Breast epithelium (tissue), 4 donors: ENCODE measurements at regions not wholly inside any gene's neighbourhood (a gene's known extent, or its start where the extent isn't known, plus 50 kb on each side); places are given as distances from the start of the nearest gene placed in this dataset.

Experiments
- DNase-seq, 2 donors: peaks; one replicate each; pipeline ENCODE4 v3.0.0-alpha.2; 2019; ENCODE audit warnings: low spot score in 2 of 2
- H3K27ac ChIP-seq, 2 donors: fragments of 200-600 bp; sonication (generic) in 1 of 2; one replicate each; pipeline ENCODE4 v1.5.1; 2016 to 2019; ENCODE audit warnings: mild to moderate bottlenecking in 1 of 2
- H3K27me3 ChIP-seq, 2 donors: fragments of 200-600 bp; sonication (generic) in 1 of 2; one replicate each; pipeline versions ENCODE4 v1.5.1 to v1.6.0; 2017 to 2019; ENCODE audit warnings: control low read depth in 1 of 2, mild to moderate bottlenecking in 1 of 2
- H3K36me3 ChIP-seq: fragments of 200-600 bp; one replicate; pipeline ENCODE4 v1.5.1; 2019
- H3K4me1 ChIP-seq, 2 donors: fragments of 200-600 bp; sonication (generic); one replicate each; pipeline ENCODE4 v1.5.1; 2016 to 2019; ENCODE audit warnings: control low read depth in 1 of 2
- H3K4me3 ChIP-seq, 3 donors: fragments of 200-600 bp; sonication (generic); 1 replicate in 2 of 3; 2 replicates in 1 of 3; pipeline ENCODE4 v1.5.1; 2016 to 2019; ENCODE audit warnings: mild to moderate bottlenecking in 3 of 3, moderate library complexity in 2 of 3
- H3K9me3 ChIP-seq, 2 donors: fragments of 200-600 bp; sonication (generic) in 1 of 2; one replicate each; pipeline ENCODE4 v1.5.1; 2016 to 2019; ENCODE audit warnings: control low read depth in 1 of 2
- POLR2A ChIP-seq: fragments of 450-650 bp; IDR thresholded peaks from one replicate; pipeline ENCODE4 v1.6.1; 2016; ENCODE audit warnings: antibody characterized with exemption, mild to moderate bottlenecking, moderate library complexity
- POLR2AphosphoS5 ChIP-seq, 3 donors: sonication (generic); formaldehyde crosslinking; IDR thresholded peaks; one replicate each; pipeline ENCODE4 v1.6.1; 2017; ENCODE audit warnings: antibody characterized with exemption in 3 of 3
- intact Hi-C: fragments of 100-400 bp; cut with DNase I; formaldehyde crosslinking; loops from one replicate; pipeline ENCODE4 v1.15.1; 2023; ENCODE audit warnings: low total_unique reads
- TF ChIP-seq, protein P1 (sequence below), 3 donors: fragments of 450-650 bp; IDR thresholded peaks; one replicate each; pipeline ENCODE4 v1.5.1; 2016 to 2017; ENCODE audit warnings: antibody characterized with exemption in 3 of 3, mild to moderate bottlenecking in 3 of 3, moderate library complexity in 3 of 3

DNA sequence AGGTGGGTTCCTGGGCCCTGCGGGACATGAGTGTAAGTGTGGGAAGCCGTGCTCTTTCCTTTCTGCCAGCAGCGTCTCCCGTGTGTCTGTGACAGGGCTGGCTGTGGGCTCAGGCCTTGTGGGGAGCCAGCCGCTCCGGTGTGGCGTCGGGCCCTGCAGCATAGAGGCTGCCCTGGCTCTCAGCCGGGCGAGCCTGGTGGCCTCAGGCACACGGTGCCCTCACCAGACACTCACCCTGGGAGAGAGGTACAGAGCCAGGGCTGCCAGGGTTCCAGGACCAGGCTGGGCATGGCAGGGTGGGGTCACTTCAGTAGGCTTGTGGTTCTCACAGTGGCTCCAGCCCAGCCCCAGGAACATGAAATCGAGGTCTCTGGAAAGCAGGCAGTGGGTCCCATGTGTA lies 324.8 kb downstream of the TEX29 start:
- no peaks in the 10 kb centered on the region for H3K4me1 ChIP-seq
- intact Hi-C loops: no loop called here
- H3K9me3 ChIP-seq: no peaks in the 10 kb centered on the region
- TF ChIP-seq POLR2A (no peak), POLR2AphosphoS5 (IDR thresholded peaks at IDR 0.05) (no peak)
- TF ChIP-seq, protein P1, sequence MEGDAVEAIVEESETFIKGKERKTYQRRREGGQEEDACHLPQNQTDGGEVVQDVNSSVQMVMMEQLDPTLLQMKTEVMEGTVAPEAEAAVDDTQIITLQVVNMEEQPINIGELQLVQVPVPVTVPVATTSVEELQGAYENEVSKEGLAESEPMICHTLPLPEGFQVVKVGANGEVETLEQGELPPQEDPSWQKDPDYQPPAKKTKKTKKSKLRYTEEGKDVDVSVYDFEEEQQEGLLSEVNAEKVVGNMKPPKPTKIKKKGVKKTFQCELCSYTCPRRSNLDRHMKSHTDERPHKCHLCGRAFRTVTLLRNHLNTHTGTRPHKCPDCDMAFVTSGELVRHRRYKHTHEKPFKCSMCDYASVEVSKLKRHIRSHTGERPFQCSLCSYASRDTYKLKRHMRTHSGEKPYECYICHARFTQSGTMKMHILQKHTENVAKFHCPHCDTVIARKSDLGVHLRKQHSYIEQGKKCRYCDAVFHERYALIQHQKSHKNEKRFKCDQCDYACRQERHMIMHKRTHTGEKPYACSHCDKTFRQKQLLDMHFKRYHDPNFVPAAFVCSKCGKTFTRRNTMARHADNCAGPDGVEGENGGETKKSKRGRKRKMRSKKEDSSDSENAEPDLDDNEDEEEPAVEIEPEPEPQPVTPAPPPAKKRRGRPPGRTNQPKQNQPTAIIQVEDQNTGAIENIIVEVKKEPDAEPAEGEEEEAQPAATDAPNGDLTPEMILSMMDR (IDR thresholded peaks at IDR 0.05): no peak
- H3K36me3 ChIP-seq: no peaks in the 10 kb centered on the region
- no peak overlapping the region for H3K27ac ChIP-seq
- peaks cover 0 to 9% of the 10 kb centered on the region in 2 donors for H3K27me3 ChIP-seq
- no peak overlapping the region for H3K4me3 ChIP-seq
- DNase-seq: no peak

DNA sequence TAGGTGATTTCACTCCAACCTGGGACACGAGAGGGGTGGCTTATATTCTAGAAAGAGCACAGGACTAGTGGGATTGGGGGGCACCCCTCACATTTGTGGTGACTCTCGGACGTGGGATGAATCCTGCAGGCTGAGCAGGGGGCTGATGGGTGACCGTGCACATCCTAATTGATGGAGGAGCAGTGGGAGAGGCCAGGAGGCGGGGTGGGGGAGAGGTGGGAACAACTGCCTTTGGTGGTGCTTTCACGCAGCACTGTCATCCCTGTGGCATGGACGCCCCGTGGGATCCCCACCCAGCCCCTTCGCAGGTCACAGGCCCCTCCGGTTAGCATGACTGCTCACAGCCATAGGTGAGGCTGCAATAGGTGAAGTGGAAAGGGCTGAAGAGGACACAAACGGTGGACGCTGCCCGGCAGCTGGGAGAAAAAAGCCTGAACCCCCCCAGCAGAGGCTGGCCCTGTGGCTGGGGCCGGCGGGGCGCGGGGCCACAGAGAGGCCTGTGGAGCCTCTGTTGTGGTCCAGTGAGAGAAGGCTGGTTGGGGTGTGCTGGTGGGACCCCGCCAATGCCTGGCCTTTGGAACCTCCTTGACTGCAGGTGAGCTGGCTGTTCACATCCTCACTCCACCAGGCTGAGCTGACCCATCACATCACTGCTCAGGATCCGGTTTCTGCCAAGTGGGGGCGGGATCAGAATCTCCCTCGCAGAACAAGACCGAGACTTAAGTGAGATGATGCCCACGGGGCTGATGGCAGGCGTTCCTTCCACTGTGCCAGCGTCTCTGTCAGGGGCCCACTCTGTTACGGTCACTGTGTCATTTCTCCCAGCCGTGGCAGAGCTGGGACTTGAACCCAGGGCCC lies 325.4 kb downstream of the TEX29 start:
- Histone ChIP-seq H3K27ac (no peak overlapping the region), H3K4me3 (no peak overlapping the region), H3K36me3 (no peaks in the 10 kb centered on the region), H3K27me3 (peaks cover 0 to 9% of the 10 kb centered on the region in 2 donors), H3K9me3 (no peaks in the 10 kb centered on the region), H3K4me1 (no peaks in the 10 kb centered on the region)
- intact Hi-C loops: no loop called here
- no peak for DNase-seq
- TF ChIP-seq POLR2A: no peak
- TF ChIP-seq, protein P1 (IDR thresholded peaks at IDR 0.05): no peak
- TF ChIP-seq POLR2AphosphoS5 (IDR thresholded peaks at IDR 0.05): no peak

DNA sequence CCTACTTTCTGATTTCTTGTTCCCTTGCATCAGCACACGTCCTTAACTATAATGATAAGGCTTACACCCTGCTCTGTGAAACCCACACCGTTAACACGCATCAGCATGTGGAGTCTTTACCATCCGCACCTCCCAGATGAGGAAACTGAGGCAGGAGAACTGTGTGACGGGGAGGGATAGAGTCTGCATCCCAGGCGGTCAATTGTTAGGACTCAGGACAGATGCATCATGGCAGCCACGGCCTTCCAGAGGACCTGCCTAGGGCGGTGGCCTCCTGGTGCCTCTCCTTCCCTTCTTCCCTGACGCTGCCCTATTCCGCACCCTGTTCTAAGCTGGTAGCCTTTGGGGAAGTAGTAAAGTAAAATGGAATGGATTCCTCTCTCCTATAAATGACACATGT lies 326.0 kb downstream of the TEX29 start:
- Histone ChIP-seq H3K4me3 (no peak overlapping the region), H3K27me3 (peaks cover 0 to 9% of the 10 kb centered on the region in 2 donors), H3K9me3 (no peaks in the 10 kb centered on the region), H3K27ac (no peak overlapping the region), H3K4me1 (no peaks in the 10 kb centered on the region), H3K36me3 (no peaks in the 10 kb centered on the region)
- DNase-seq: no peak
- intact Hi-C loops: no loop called here
- no peak for TF ChIP-seq POLR2A
- TF ChIP-seq, protein P1 (IDR thresholded peaks at IDR 0.05): no peak
- no peak for TF ChIP-seq POLR2AphosphoS5 (IDR thresholded peaks at IDR 0.05)

DNA sequence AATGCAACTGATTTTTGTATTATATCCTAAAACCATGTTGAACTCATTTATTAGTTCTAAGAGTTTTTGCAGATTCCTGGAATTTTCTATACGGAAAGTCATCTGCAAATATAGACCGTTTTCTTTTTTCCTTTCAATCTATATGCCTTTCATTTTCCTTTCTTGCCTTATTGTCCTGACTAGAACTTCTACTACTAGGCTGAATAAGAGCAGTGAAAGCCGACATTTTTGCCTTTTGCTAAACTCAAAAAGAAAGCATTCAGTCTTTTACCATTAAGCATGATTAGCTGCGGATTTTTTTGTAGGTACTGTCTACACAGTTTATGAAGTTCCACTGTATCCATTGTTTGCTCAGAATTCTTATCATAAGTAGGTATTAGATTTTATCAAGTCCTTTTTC lies 328.4 kb downstream of the TEX29 start:
- no peaks in the 10 kb centered on the region for H3K36me3 ChIP-seq
- TF ChIP-seq POLR2A: no peak
- TF ChIP-seq, protein P1 (IDR thresholded peaks at IDR 0.05): no peak
- no peaks in the 10 kb centered on the region for H3K4me1 ChIP-seq
- no peak overlapping the region for H3K4me3 ChIP-seq
- H3K27ac ChIP-seq: no peak overlapping the region
- H3K9me3 ChIP-seq: no peaks in the 10 kb centered on the region
- peaks cover 0 to 22% of the 10 kb centered on the region in 2 donors for H3K27me3 ChIP-seq
- intact Hi-C loops: no loop called here
- DNase-seq: no peak

DNA sequence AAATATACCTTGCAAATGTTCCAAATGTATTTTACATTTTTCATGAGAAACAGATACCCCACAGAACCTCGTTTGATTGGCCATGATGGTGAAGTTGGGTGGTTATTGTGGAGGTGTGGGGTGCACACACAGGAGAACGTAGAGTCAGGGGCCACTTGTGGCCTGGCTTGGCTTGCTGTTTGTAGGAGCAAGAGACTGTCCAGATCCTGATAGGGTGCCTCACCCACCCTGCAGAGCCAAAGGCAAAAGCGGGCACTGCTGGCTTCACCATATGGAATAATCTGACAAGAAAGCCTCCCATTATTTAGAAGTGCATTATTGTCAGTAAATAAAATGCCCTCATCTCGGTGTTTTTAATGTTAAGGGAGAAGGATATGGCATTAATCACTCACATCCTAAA lies 330.2 kb downstream of the TEX29 start:
- Histone ChIP-seq H3K36me3 (no peaks in the 10 kb centered on the region), H3K9me3 (no peaks in the 10 kb centered on the region), H3K4me1 (no peaks in the 10 kb centered on the region), H3K4me3 (no peak overlapping the region), H3K27ac (no peak overlapping the region), H3K27me3 (peaks cover 0 to 12% of the 10 kb centered on the region in 2 donors)
- DNase-seq: no peak
- TF ChIP-seq POLR2A: no peak
- TF ChIP-seq, protein P1 (IDR thresholded peaks at IDR 0.05): no peak
- no peak for TF ChIP-seq POLR2AphosphoS5 (IDR thresholded peaks at IDR 0.05)
- intact Hi-C loops: no loop called here
